GM12878 (cell line): ENCODE measurements at regions not wholly inside any gene's neighbourhood (a gene's known extent, or its start where the extent isn't known, plus 50 kb on each side); places are given as distances from the start of the nearest gene placed in this dataset.
A peak's percentile ranks its signal among the peaks of the same experiment; 100 is the strongest.

Experiments
- ATAC-seq: fragments of 200-7000 bp; cut with Tn5 transposase; 3 replicates; pipeline ENCODE4 v1.9.1; 2020; ENCODE audit warnings: mild to moderate bottlenecking, moderate library complexity
- BruUV-seq: library from RNA; stranded (reverse); fragments of 400-500 nt; replicated peaks from 2 replicates; lab custom pipeline; 2021; lab: Mats Ljungman, UMichigan
- CTCF ChIA-PET: fragments of 300-600 bp; sonication (Branson Sonifier 250); formaldehyde crosslinking; extraction: SDS; loops from one replicate; lab custom pipeline; 2021; ENCODE audit warnings: inconsistent platforms; lab: Yijun Ruan, JAX
- POLR2A ChIA-PET: fragments of 350-600 bp; formaldehyde crosslinking; extraction: SDS; loops from one replicate; lab custom pipeline; 2021; ENCODE audit warnings: inconsistent platforms; lab: Charles Lee
- RAD21 ChIA-PET: fragments of 300-600 bp; sonication (Branson Sonifier 250); formaldehyde crosslinking; loops from one replicate; lab custom pipeline; 2023; ENCODE audit warnings: antibody characterized with exemption; ENCODE audit not compliant: unreplicated experiment; lab: Charles Lee
- SMC1A ChIA-PET: fragments of 300-600 bp; sonication (Branson Sonifier 250); formaldehyde crosslinking; loops from one replicate; lab custom pipeline; 2023; ENCODE audit not compliant: unreplicated experiment, uncharacterized antibody; lab: Charles Lee
- DNase-seq: peaks from one replicate; pipeline ENCODE4 v3.0.0-alpha.2; 2011; ENCODE audit warnings: low read depth, low spot score
- FAIRE-seq: peaks from 3 replicates; lab custom pipeline; 2011; peaks lifted over from hg19 to GRCh38; lab: Jason Lieb, UNC
- H2AFZ ChIP-seq: 2 replicates; pipeline ENCODE4 v1.6.0; 2011; ENCODE audit warnings: low read depth, low read length, control low read depth; ENCODE audit not compliant: control insufficient read depth
- H3K27ac ChIP-seq: 2 replicates; pipeline ENCODE4 v1.5.1; 2011; ENCODE audit warnings: control low read depth; ENCODE audit not compliant: control insufficient read depth, insufficient read depth
- H3K27me3 ChIP-seq, 2 experiments: replicated peaks in 1 of 2; 2 replicates each; pipeline versions ENCODE4 v1.6.0 to v1.6.1; 2011; ENCODE audit warnings: low read length in 1 of 2; ENCODE audit not compliant: control insufficient read depth in 2 of 2, insufficient read depth in 2 of 2
- H3K36me3 ChIP-seq, 2 experiments: 2 replicates each; pipeline ENCODE4 v1.5.1; 2011; ENCODE audit warnings: low read length in 1 of 2; ENCODE audit not compliant: control insufficient read depth in 2 of 2, insufficient read depth in 2 of 2
- H3K4me1 ChIP-seq: 2 replicates; pipeline ENCODE4 v1.6.1; 2011; ENCODE audit warnings: mild to moderate bottlenecking, low read length, moderate library complexity, mixed read lengths; ENCODE audit not compliant: control insufficient read depth, insufficient read depth
- H3K4me2 ChIP-seq: 2 replicates; pipeline ENCODE4 v1.6.0; 2011; ENCODE audit warnings: control low read depth; ENCODE audit not compliant: control insufficient read depth, insufficient read depth
- H3K4me3 ChIP-seq: fragments of 200-600 bp; sonication (generic); 2 replicates; pipeline ENCODE4 v1.5.1; 2016
- H3K79me2 ChIP-seq: 2 replicates; pipeline ENCODE4 v1.6.0; 2011; ENCODE audit warnings: low read length; ENCODE audit not compliant: control insufficient read depth, insufficient read depth
- H3K9ac ChIP-seq: 2 replicates; pipeline ENCODE4 v1.8.0; 2011; ENCODE audit warnings: low read length, control low read depth, mixed read lengths; ENCODE audit not compliant: control insufficient read depth, insufficient read depth
- H3K9me3 ChIP-seq: replicated peaks from 3 replicates; pipeline ENCODE4 v1.5.1; 2011; ENCODE audit warnings: mild to moderate bottlenecking, low read length; ENCODE audit not compliant: control insufficient read depth, insufficient read depth
- H4K20me1 ChIP-seq: 2 replicates; pipeline ENCODE4 v1.6.0; 2011; ENCODE audit not compliant: control insufficient read depth, insufficient read depth
- BMI1 ChIP-seq: fragments of 450-650 bp; IDR thresholded peaks from 2 replicates; pipeline ENCODE4 v1.6.1; 2016; ENCODE audit warnings: mild to moderate bottlenecking, moderate library complexity, borderline replicate concordance
- FOXM1 ChIP-seq: IDR thresholded peaks from 2 replicates; pipeline ENCODE4 v1.6.1; 2012; ENCODE audit warnings: low read depth, mild to moderate bottlenecking, inconsistent platforms, low read length, moderate library complexity
- POU2F2 ChIP-seq: IDR thresholded peaks from 3 replicates; pipeline ENCODE4 v1.6.1; 2011; ENCODE audit warnings: low read depth, mild to moderate bottlenecking, low read length, borderline replicate concordance
- WGBS: methylation state at CpG from one replicate; pipeline ENCODE4 v1.1.6; 2016; ENCODE audit warnings: low lambda C conversion rate; ENCODE audit not compliant: insufficient replicate concordance, insufficient coverage; ENCODE audit errors: missing lambda C conversion rate; 5-methylcytosine and 5-hydroxymethylcytosine counted together
- in situ Hi-C: fragments of 300-500 bp; cut with MboI; formaldehyde crosslinking; loops from 9 replicates; pipeline ENCODE4 v1.14.3; 2018; ENCODE audit warnings: mixed read lengths
- intact Hi-C: fragments of 100-400 bp; cut with micrococcal nuclease; formaldehyde crosslinking; loops from one replicate; pipeline ENCODE4 v1.14.2; 2022; ENCODE audit not compliant: unreplicated experiment
- TF ChIP-seq, protein P1 (sequence below): fragments of 450-650 bp; IDR thresholded peaks from 2 replicates; pipeline ENCODE4 v1.6.1; 2017; ENCODE audit warnings: low read depth, mild to moderate bottlenecking, moderate library complexity
- TF ChIP-seq, protein P2 (sequence below), 3 experiments: IDR thresholded peaks in 2 of 3; conservative IDR thresholded peaks in 1 of 3; 2 replicates each; pipeline ENCODE4 v1.5.1; 2011; ENCODE audit warnings: low read depth in 3 of 3, low read length in 3 of 3, mild to moderate bottlenecking in 3 of 3, control low read depth in 2 of 3, moderate library complexity in 2 of 3, inconsistent platforms in 1 of 3, mixed read lengths in 1 of 3; ENCODE audit not compliant: control insufficient read depth in 2 of 3, insufficient read depth in 1 of 3; ENCODE audit errors: extremely low read depth in 1 of 3

DNA sequence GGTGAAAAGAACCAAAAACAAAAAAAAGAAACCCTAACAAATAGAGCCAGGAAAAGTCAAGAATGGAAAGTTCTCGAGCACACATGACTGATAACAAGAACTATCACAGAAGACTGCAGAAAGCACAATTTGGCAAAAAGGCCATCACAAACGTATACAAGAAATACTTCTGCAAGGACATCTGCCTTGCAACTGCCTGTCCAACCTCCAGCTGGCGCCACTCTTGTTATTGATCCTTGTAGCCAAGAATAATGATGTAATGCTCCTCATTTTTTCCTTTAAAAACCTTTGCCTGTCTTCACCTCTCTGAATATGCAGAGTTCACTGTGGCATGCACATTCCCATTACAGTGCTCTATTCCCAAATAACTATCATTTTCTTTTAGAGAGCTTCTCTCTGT is 87.9 kb upstream of the BMP5 start:
- no peaks in the 10 kb centered on the region for H3K79me2 ChIP-seq
- no peak overlapping the region for H2AFZ ChIP-seq
- 0% methylated on average over 3 of the region's 3 CpGs for WGBS
- no peak overlapping the region for H3K4me2 ChIP-seq
- no peak overlapping the region for H3K4me3 ChIP-seq
- no peak overlapping the region for H3K9ac ChIP-seq
- TF ChIP-seq BMI1 (no peak), FOXM1 (no peak), POU2F2 (no peak)
- TF ChIP-seq, protein P1, sequence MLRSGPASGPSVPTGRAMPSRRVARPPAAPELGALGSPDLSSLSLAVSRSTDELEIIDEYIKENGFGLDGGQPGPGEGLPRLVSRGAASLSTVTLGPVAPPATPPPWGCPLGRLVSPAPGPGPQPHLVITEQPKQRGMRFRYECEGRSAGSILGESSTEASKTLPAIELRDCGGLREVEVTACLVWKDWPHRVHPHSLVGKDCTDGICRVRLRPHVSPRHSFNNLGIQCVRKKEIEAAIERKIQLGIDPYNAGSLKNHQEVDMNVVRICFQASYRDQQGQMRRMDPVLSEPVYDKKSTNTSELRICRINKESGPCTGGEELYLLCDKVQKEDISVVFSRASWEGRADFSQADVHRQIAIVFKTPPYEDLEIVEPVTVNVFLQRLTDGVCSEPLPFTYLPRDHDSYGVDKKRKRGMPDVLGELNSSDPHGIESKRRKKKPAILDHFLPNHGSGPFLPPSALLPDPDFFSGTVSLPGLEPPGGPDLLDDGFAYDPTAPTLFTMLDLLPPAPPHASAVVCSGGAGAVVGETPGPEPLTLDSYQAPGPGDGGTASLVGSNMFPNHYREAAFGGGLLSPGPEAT, result no peak
- TF ChIP-seq, protein P2, sequence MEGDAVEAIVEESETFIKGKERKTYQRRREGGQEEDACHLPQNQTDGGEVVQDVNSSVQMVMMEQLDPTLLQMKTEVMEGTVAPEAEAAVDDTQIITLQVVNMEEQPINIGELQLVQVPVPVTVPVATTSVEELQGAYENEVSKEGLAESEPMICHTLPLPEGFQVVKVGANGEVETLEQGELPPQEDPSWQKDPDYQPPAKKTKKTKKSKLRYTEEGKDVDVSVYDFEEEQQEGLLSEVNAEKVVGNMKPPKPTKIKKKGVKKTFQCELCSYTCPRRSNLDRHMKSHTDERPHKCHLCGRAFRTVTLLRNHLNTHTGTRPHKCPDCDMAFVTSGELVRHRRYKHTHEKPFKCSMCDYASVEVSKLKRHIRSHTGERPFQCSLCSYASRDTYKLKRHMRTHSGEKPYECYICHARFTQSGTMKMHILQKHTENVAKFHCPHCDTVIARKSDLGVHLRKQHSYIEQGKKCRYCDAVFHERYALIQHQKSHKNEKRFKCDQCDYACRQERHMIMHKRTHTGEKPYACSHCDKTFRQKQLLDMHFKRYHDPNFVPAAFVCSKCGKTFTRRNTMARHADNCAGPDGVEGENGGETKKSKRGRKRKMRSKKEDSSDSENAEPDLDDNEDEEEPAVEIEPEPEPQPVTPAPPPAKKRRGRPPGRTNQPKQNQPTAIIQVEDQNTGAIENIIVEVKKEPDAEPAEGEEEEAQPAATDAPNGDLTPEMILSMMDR (IDR thresholded peaks at IDR 0.05 in 2 of 3, conservative IDR thresholded peaks at IDR 0.05 in 1 of 3; ENCODE audit: control insufficient read depth in 2 of 3, extremely low read depth in 1 of 3, insufficient read depth in 1 of 3, low read depth in 3 of 3, low read length in 3 of 3), result 0 out of 6 replicates have a peak, but pooled peaks of 1 of the 3 experiments have one; percentile 5
- no peaks in the 10 kb centered on the region for H4K20me1 ChIP-seq
- DNase-seq, result no peak
- intact Hi-C loops, result no loop called here
- no peaks in the 10 kb centered on the region for H3K9me3 ChIP-seq
- H3K4me1 ChIP-seq, result no peaks in the 10 kb centered on the region
- FAIRE-seq, result no peak
- ATAC-seq, result no peak
- RAD21 ChIA-PET, result no interaction called here
- CTCF ChIA-PET, result no interaction called here
- no TSS peak for BruUV-seq
- in situ Hi-C loops, result no loop called here
- POLR2A ChIA-PET, result no interaction called here
- H3K27ac ChIP-seq, result no peak overlapping the region
- H3K27me3 ChIP-seq, result no peaks in the 10 kb centered on the region
- no peaks in the 10 kb centered on the region for H3K36me3 ChIP-seq
- SMC1A ChIA-PET, result no interaction called here
